ENCODE measurements at regions not wholly inside any gene's neighbourhood (a gene's known extent, or its start where the extent isn't known, plus 50 kb on each side); places are given as distances from the start of the nearest gene placed in this dataset.

GRCh38 chr10:64109926-64110495 is 588.8 kb downstream of the REEP3 start:
- no peaks in the 10 kb centered on the region for H3K9me3 ChIP-seq (ENCODE audit: low read depth, low read length, poor library complexity, severe bottlenecking)
- no peak overlapping the region for H3K27ac ChIP-seq (ENCODE audit: low read depth, low read length, poor library complexity, severe bottlenecking)
- no peaks in the 10 kb centered on the region for H3K4me1 ChIP-seq (ENCODE audit: insufficient read depth, low read length, poor library complexity, severe bottlenecking)
- H3K27me3 ChIP-seq (replicated peaks; ENCODE audit: insufficient read depth, low read depth, low read length, poor library complexity): no peaks in the 10 kb centered on the region
- DNase-seq (ENCODE audit: low spot score): no peak
- ChIA-PET CTCF (no interaction called here), POLR2A (ENCODE audit: low non-redundant PET) (no interaction called here)
- H3K4me3 ChIP-seq (ENCODE audit: low read depth, low read length, poor library complexity, severe bottlenecking): no peak overlapping the region
- H3K36me3 ChIP-seq (ENCODE audit: insufficient read depth, low read length, poor library complexity, severe bottlenecking): no peaks in the 10 kb centered on the region
- TF ChIP-seq EZH2 (IDR thresholded peaks at IDR 0.05; ENCODE audit: borderline replicate concordance, low read depth, low read length, poor library complexity, severe bottlenecking) (no peak), CTCF (conservative IDR thresholded peaks at IDR 0.05; ENCODE audit: low read depth, low read length) (no peak)
- intact Hi-C loops (cut with micrococcal nuclease; ENCODE audit: unreplicated experiment): no loop called here
- BruUV-seq (replicated peaks): no TSS peak

GRCh38 chr10:64112701-64113355 is 591.6 kb downstream of the REEP3 start:
- intact Hi-C loops (cut with micrococcal nuclease; ENCODE audit: unreplicated experiment): no loop called here

GRCh38 chr10:64113375-64113774 is 592.2 kb downstream of the REEP3 start:
- intact Hi-C loops (cut with micrococcal nuclease; ENCODE audit: unreplicated experiment): no loop called here
- TF ChIP-seq CTCF (conservative IDR thresholded peaks at IDR 0.05; ENCODE audit: low read depth, low read length) (no peak), EZH2 (IDR thresholded peaks at IDR 0.05; ENCODE audit: borderline replicate concordance, low read depth, low read length, poor library complexity, severe bottlenecking) (no peak)
- H3K36me3 ChIP-seq (ENCODE audit: insufficient read depth, low read length, poor library complexity, severe bottlenecking): no peaks in the 10 kb centered on the region
- DNase-seq (ENCODE audit: low spot score): no peak
- ChIA-PET CTCF (no interaction called here), POLR2A (ENCODE audit: low non-redundant PET) (no interaction called here)
- H3K27ac ChIP-seq (ENCODE audit: low read depth, low read length, poor library complexity, severe bottlenecking): no peak overlapping the region
- no peaks in the 10 kb centered on the region for H3K9me3 ChIP-seq (ENCODE audit: low read depth, low read length, poor library complexity, severe bottlenecking)
- H3K4me1 ChIP-seq (ENCODE audit: insufficient read depth, low read length, poor library complexity, severe bottlenecking): no peaks in the 10 kb centered on the region
- no peak overlapping the region for H3K4me3 ChIP-seq (ENCODE audit: low read depth, low read length, poor library complexity, severe bottlenecking)
- BruUV-seq (replicated peaks): no TSS peak
- H3K27me3 ChIP-seq (replicated peaks; ENCODE audit: insufficient read depth, low read depth, low read length, poor library complexity): no peaks in the 10 kb centered on the region

More at GRCh38 chr10:64112701-64113355, 591.6 kb downstream of the REEP3 start:
- TF ChIP-seq CTCF (conservative IDR thresholded peaks at IDR 0.05; ENCODE audit: low read depth, low read length): no peak
- no peak for TF ChIP-seq EZH2 (IDR thresholded peaks at IDR 0.05; ENCODE audit: borderline replicate concordance, low read depth, low read length, poor library complexity, severe bottlenecking)
- Histone ChIP-seq H3K27ac (ENCODE audit: low read depth, low read length, poor library complexity, severe bottlenecking) (no peak overlapping the region), H3K27me3 (replicated peaks; ENCODE audit: insufficient read depth, low read depth, low read length, poor library complexity) (no peaks in the 10 kb centered on the region), H3K9me3 (ENCODE audit: low read depth, low read length, poor library complexity, severe bottlenecking) (no peaks in the 10 kb centered on the region), H3K36me3 (ENCODE audit: insufficient read depth, low read length, poor library complexity, severe bottlenecking) (no peaks in the 10 kb centered on the region), H3K4me3 (ENCODE audit: low read depth, low read length, poor library complexity, severe bottlenecking) (no peak overlapping the region), H3K4me1 (ENCODE audit: insufficient read depth, low read length, poor library complexity, severe bottlenecking) (no peaks in the 10 kb centered on the region)
- DNase-seq (ENCODE audit: low spot score): no peak
- no TSS peak for BruUV-seq (replicated peaks)
- POLR2A ChIA-PET (ENCODE audit: low non-redundant PET): no interaction called here
- CTCF ChIA-PET: no interaction called here

Measured in A673 (cell line).